HL-60 (cell line): ENCODE measurements at regions not wholly inside any gene's neighbourhood (a gene's known extent, or its start where the extent isn't known, plus 50 kb on each side); places are given as distances from the start of the nearest gene placed in this dataset.

Source experiments
- DNase-seq, 2 experiments: peaks; one replicate each; pipeline ENCODE4 v3.0.0-alpha.2; 2010 to 2020; ENCODE audit warnings: low read depth in 1 of 2, low spot score in 1 of 2
- H3K27ac ChIP-seq: fragments of 250-450 bp; sonication (Bioruptor Pico); replicated peaks from 2 replicates; pipeline ENCODE4 v1.5.1; 2020; ENCODE audit warnings: mild to moderate bottlenecking, moderate library complexity
- H3K27me3 ChIP-seq: fragments of 250-450 bp; sonication (Bioruptor Pico); 2 replicates; pipeline ENCODE4 v1.5.1; 2021; ENCODE audit warnings: mild to moderate bottlenecking, moderate library complexity; ENCODE audit not compliant: insufficient read depth, poor library complexity, severe bottlenecking
- H3K4me3 ChIP-seq: replicated peaks from 2 replicates; pipeline ENCODE4 v1.5.1; 2011; ENCODE audit warnings: mild to moderate bottlenecking, control low read depth, low read length; ENCODE audit not compliant: insufficient read depth
- CTCF ChIP-seq: IDR thresholded peaks from one replicate; pipeline ENCODE4 v1.5.1; 2011; ENCODE audit warnings: low read length, control low read depth, inconsistent platforms; ENCODE audit not compliant: insufficient read depth
- GABPA ChIP-seq: IDR thresholded peaks from 2 replicates; pipeline ENCODE4 v1.6.1; 2012; ENCODE audit warnings: low read depth
- POLR2AphosphoS5 ChIP-seq: IDR thresholded peaks from 2 replicates; pipeline ENCODE4 v1.6.1; 2012; ENCODE audit warnings: low read depth
- REST ChIP-seq: IDR thresholded peaks from 2 replicates; pipeline ENCODE4 v1.6.1; 2012; ENCODE audit warnings: low read depth; ENCODE audit not compliant: insufficient replicate concordance
- SPI1 ChIP-seq: IDR thresholded peaks from 2 replicates; pipeline ENCODE4 v1.6.1; 2012; ENCODE audit warnings: low read depth, mild to moderate bottlenecking, borderline replicate concordance

GRCh38 chr10:128851281-128851680, 615.8 kb upstream of the MGMT start:
- no peaks in the 10 kb centered on the region for H3K27me3 ChIP-seq
- TF ChIP-seq POLR2AphosphoS5 (no peak), CTCF (no peak), SPI1 (no peak), GABPA (no peak), REST (no peak)
- no peak for DNase-seq
- H3K4me3 ChIP-seq = no peak overlapping the region
- H3K27ac ChIP-seq = no peak overlapping the region

GRCh38 chr10:128851726-128852125, 615.3 kb upstream of the MGMT start:
- DNase-seq = no peak
- no peaks in the 10 kb centered on the region for H3K27me3 ChIP-seq
- no peak for TF ChIP-seq SPI1
- TF ChIP-seq POLR2AphosphoS5 = no peak
- TF ChIP-seq GABPA = no peak
- TF ChIP-seq REST = no peak
- no peak for TF ChIP-seq CTCF
- H3K27ac ChIP-seq = no peak overlapping the region
- H3K4me3 ChIP-seq = no peak overlapping the region

GRCh38 chr10:128852449-128852848, 614.6 kb upstream of the MGMT start:
- Histone ChIP-seq H3K27ac (no peak overlapping the region), H3K4me3 (no peak overlapping the region), H3K27me3 (no peaks in the 10 kb centered on the region)
- DNase-seq = no peak
- TF ChIP-seq CTCF (no peak), GABPA (no peak), SPI1 (no peak), REST (no peak)
